ENCODE measurements at regions not wholly inside any gene's neighbourhood (a gene's known extent, or its start where the extent isn't known, plus 50 kb on each side); places are given as distances from the start of the nearest gene placed in this dataset.

DNA sequence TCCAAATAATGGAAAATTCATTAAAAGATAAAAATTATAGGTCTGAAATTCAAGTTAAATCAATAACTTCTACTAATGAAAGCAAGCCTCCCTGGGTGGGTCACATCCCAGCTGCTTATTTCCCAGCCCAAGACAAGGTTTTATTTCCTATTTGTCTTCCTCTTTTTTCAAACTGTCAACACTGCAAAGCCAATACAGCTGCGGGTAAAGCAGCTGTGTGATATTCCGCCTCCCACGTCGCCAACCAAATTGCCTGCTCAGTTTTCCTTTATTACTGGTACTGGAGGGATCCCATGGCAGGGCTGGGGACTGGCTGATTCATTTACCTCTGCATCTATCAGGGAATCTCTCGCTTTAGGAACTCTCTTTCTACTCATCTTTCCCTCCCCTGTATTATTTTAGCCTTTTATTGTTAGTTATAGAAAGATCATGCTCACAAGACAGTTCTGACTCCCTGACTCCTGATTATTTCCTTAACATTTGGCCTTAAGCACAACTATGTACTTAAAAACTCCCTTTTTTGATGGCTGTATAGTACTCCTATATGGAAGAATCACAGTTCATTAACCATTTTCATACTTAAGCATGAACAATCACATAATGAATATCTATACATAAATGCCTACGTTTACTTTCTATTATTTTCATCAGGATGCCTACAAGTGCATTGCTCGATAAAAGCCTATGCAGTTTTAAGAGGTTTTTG lies 253.1 kb downstream of the CDCA7 start:
- TF ChIP-seq POLR2A (IDR thresholded peaks at IDR 0.05; ENCODE audit: low read depth, low read length): no peak
- no peak for TF ChIP-seq POLR2AphosphoS5 (IDR thresholded peaks at IDR 0.05; ENCODE audit: low read depth, low read length)
- no peak for TF ChIP-seq POU2F2 (IDR thresholded peaks at IDR 0.05; ENCODE audit: low read depth, low read length)
- no peak for TF ChIP-seq SPI1 (IDR thresholded peaks at IDR 0.05; ENCODE audit: low read depth, low read length)
- no peak for TF ChIP-seq TAF1 (IDR thresholded peaks at IDR 0.05; ENCODE audit: low read depth, low read length)
- no peak for TF ChIP-seq PAX5 (IDR thresholded peaks at IDR 0.05; ENCODE audit: insufficient read depth, low read length, severe bottlenecking)
- FAIRE-seq (no peak), DNase-seq (ENCODE audit: insufficient read length, low spot score) (no peak)

DNA sequence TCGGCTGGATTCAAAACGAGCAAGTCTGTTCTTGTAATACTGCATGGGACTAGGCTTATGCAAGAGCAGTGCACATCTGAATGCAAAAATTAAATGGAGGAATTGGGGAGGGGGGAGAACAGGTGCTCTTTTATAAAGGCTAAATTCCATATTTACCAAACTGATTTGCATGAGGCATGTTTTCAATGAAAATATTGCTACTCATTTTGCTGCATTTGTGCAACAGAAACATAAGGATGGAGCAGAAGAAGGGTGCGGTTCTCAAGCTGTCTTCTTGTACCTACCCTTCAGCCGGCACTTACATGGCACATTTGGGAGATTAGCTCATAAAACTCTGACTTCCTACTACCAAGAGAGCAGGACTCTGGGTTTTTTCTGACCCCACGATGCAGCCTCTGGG lies 256.4 kb downstream of the CDCA7 start:
- no peak for FAIRE-seq
- TF ChIP-seq POLR2A (IDR thresholded peaks at IDR 0.05; ENCODE audit: low read depth, low read length) (no peak), POLR2AphosphoS5 (IDR thresholded peaks at IDR 0.05; ENCODE audit: low read depth, low read length) (no peak), PAX5 (IDR thresholded peaks at IDR 0.05; ENCODE audit: insufficient read depth, low read length, severe bottlenecking) (no peak), POU2F2 (IDR thresholded peaks at IDR 0.05; ENCODE audit: low read depth, low read length) (no peak), SPI1 (IDR thresholded peaks at IDR 0.05; ENCODE audit: low read depth, low read length) (no peak), TAF1 (IDR thresholded peaks at IDR 0.05; ENCODE audit: low read depth, low read length) (no peak)
- no peak for DNase-seq (ENCODE audit: insufficient read length, low spot score)

DNA sequence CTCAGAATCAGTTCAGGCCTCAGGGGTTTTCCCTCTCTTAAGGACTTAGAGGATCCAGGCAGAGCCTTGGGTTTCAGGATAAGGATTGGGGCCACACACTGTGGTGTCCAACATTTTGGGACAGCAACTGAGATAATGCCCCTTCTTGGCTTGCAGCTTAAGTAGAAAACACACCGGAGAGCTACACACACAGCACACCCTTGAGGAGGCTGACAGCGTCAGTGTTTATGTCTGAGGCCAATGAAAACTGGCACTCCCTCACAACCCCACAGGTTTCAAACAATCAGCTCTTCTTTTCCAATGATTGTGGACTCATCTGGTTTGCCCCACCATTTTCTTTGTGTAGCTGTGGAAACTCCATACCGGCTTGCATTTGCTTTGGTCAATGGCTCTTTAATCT lies 257.7 kb downstream of the CDCA7 start:
- DNase-seq (ENCODE audit: insufficient read length, low spot score) (no peak), FAIRE-seq (no peak)

DNA sequence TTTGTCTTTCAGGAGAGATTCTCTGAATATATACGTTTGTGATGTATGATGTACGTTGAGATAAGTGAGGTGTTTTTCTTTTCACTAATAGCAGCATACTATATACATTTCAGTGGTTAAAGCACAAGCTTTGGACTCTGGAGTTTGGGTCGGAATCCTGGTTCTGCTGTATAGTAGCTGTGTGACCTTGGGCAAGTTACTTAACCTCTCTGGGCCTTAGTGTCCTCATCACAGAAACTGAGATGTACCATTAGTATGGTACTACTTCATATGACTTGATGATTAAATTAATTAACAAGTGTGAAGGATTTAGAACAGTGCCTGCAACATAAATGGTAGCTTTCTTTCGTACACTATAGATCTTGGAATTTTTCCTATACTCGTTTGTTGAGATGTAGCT lies 258.7 kb downstream of the CDCA7 start:
- TF ChIP-seq POU2F2 (IDR thresholded peaks at IDR 0.05; ENCODE audit: low read depth, low read length): no peak
- TF ChIP-seq TAF1 (IDR thresholded peaks at IDR 0.05; ENCODE audit: low read depth, low read length): no peak
- TF ChIP-seq POLR2A (IDR thresholded peaks at IDR 0.05; ENCODE audit: low read depth, low read length): no peak
- no peak for TF ChIP-seq SPI1 (IDR thresholded peaks at IDR 0.05; ENCODE audit: low read depth, low read length)
- no peak for TF ChIP-seq PAX5 (IDR thresholded peaks at IDR 0.05; ENCODE audit: insufficient read depth, low read length, severe bottlenecking)
- no peak for TF ChIP-seq POLR2AphosphoS5 (IDR thresholded peaks at IDR 0.05; ENCODE audit: low read depth, low read length)
- no peak for FAIRE-seq

More for the DNA sequence above, 257.7 kb downstream of the CDCA7 start:
- no peak for TF ChIP-seq PAX5 (IDR thresholded peaks at IDR 0.05; ENCODE audit: insufficient read depth, low read length, severe bottlenecking)
- TF ChIP-seq TAF1 (IDR thresholded peaks at IDR 0.05; ENCODE audit: low read depth, low read length): no peak
- TF ChIP-seq POU2F2 (IDR thresholded peaks at IDR 0.05; ENCODE audit: low read depth, low read length): no peak
- no peak for TF ChIP-seq POLR2AphosphoS5 (IDR thresholded peaks at IDR 0.05; ENCODE audit: low read depth, low read length)
- TF ChIP-seq SPI1 (IDR thresholded peaks at IDR 0.05; ENCODE audit: low read depth, low read length): no peak
- TF ChIP-seq POLR2A (IDR thresholded peaks at IDR 0.05; ENCODE audit: low read depth, low read length): no peak

DNA sequence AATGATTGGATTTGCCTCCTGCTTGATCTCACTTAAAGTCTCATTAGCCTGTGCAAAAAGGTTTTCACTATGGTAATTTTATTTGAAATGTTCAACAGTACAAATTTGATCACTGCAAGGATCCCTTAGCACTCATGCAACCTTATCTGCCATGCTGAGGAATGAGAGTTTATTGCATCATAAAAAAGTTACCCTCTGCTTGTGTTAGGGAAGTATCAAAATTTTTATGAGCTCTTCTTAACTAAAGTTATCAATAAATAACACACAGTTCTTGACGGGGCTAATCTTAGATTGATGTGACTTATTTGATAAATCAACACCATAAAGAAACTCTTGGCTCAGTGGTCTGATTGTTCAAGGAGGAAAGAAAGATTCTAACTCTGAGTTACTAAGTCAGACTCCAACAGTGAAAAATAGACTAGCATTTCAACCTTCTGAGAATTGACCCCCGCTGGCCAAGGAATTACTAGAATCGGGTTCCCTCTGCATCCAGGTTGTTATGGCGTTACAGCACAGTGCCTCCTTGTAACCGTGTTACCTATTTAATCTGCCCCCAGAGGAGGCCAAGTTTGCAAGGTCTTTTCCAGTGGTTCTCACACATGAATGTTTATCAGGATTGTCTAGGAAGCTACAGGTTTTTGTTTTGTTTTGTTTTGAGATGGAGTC lies 259.7 kb downstream of the CDCA7 start:
- FAIRE-seq: no peak
- TF ChIP-seq PAX5 (IDR thresholded peaks at IDR 0.05; ENCODE audit: insufficient read depth, low read length, severe bottlenecking) (no peak), TAF1 (IDR thresholded peaks at IDR 0.05; ENCODE audit: low read depth, low read length) (no peak), SPI1 (IDR thresholded peaks at IDR 0.05; ENCODE audit: low read depth, low read length) (no peak), POU2F2 (IDR thresholded peaks at IDR 0.05; ENCODE audit: low read depth, low read length) (no peak), POLR2AphosphoS5 (IDR thresholded peaks at IDR 0.05; ENCODE audit: low read depth, low read length) (no peak), POLR2A (IDR thresholded peaks at IDR 0.05; ENCODE audit: low read depth, low read length) (no peak)
- no peak for DNase-seq (ENCODE audit: insufficient read length, low spot score)

More for the DNA sequence above, 258.7 kb downstream of the CDCA7 start:
- no peak for DNase-seq (ENCODE audit: insufficient read length, low spot score)

DNA sequence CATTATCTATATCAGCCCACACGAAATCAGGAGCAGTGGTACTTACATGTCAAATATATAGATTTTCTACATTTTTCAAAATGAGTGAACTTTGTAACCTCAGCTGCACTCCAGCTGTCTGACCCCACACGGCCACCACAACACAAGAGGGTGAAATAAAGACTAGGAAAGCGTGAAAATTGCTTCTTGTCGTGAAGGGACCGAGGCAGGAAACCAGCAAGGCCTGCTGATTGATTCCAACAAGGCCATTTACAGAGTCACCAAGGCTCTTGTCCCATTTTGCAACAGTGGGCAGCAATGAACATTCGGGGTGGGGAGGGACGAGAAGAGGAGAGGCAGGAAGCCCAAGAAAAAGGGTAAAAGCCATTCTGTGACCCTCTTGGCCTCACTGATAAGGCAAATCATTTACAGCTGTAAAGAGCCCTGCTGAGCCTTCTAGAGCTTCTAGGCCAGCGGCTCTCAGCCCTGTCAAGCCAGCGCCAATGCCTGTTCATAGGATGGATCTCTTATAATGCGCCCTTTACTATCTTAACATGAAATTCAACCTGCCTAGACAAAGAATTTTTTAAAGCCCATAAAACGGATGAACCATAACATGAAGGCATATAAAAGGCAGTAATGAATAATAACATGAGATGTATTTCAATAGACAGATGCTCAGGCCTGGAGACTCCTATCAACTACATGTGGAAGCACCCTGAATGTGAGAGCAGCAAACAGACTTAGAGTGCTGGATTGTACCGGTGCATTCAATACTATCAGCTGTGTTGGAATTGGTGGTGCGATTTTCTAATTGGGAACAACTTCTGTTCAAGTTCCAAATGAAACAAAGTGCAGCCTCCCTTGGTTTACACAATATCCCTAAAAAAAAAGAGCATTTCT lies 269.0 kb downstream of the CDCA7 start:
- no peak for FAIRE-seq
- no peak for DNase-seq (ENCODE audit: insufficient read length, low spot score)
- TF ChIP-seq PAX5 (IDR thresholded peaks at IDR 0.05; ENCODE audit: insufficient read depth, low read length, severe bottlenecking) (no peak), POLR2A (IDR thresholded peaks at IDR 0.05; ENCODE audit: low read depth, low read length) (no peak), POLR2AphosphoS5 (IDR thresholded peaks at IDR 0.05; ENCODE audit: low read depth, low read length) (no peak), TAF1 (IDR thresholded peaks at IDR 0.05; ENCODE audit: low read depth, low read length) (no peak), POU2F2 (IDR thresholded peaks at IDR 0.05; ENCODE audit: low read depth, low read length) (no peak), SPI1 (IDR thresholded peaks at IDR 0.05; ENCODE audit: low read depth, low read length) (no peak)

DNA sequence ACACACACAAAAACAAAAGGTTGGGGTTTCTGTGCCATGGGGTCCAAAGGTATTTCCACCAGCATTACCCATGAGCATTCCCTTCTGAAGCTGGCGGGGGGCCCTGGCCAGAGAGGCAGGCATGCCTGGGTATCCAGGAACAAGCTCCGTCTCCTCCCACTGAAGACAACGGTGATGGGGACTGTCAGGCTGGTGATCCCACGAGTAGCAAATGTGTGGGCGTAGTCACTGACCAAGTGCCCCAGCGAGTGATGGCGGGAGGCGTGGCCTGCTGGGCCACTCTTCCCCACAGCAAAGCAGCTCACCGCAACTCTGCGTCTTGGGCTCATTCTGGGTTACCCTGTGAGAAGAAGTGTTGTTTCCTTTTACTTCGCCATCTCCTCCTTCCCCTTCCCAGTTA lies 270.6 kb downstream of the CDCA7 start:
- FAIRE-seq (no peak), DNase-seq (ENCODE audit: insufficient read length, low spot score) (no peak)
- TF ChIP-seq TAF1 (IDR thresholded peaks at IDR 0.05; ENCODE audit: low read depth, low read length): no peak
- TF ChIP-seq SPI1 (IDR thresholded peaks at IDR 0.05; ENCODE audit: low read depth, low read length): no peak
- TF ChIP-seq POLR2A (IDR thresholded peaks at IDR 0.05; ENCODE audit: low read depth, low read length): no peak
- no peak for TF ChIP-seq POU2F2 (IDR thresholded peaks at IDR 0.05; ENCODE audit: low read depth, low read length)
- no peak for TF ChIP-seq POLR2AphosphoS5 (IDR thresholded peaks at IDR 0.05; ENCODE audit: low read depth, low read length)
- no peak for TF ChIP-seq PAX5 (IDR thresholded peaks at IDR 0.05; ENCODE audit: insufficient read depth, low read length, severe bottlenecking)

DNA sequence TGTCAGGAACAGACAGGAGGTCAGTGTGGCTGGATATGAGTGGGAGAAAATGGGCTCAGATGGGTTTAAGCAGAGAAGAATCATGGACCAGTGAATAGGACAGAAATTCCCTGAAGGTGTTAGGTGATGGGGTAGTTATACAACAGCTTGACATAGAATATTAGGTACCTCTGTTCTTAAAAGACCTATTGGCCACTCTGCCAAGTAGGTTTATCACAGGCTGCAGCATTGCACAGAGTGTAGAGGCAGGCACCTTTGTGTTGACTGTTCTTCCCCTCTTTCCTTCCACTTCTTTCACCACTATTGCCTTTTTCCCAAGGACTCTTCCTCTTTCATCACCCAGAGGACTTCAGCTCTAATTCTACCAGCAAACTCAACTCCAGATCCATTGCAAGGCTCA lies 274.4 kb downstream of the CDCA7 start:
- DNase-seq (ENCODE audit: insufficient read length, low spot score) (no peak), FAIRE-seq (no peak)
- no peak for TF ChIP-seq POLR2A (IDR thresholded peaks at IDR 0.05; ENCODE audit: low read depth, low read length)
- no peak for TF ChIP-seq PAX5 (IDR thresholded peaks at IDR 0.05; ENCODE audit: insufficient read depth, low read length, severe bottlenecking)
- no peak for TF ChIP-seq POU2F2 (IDR thresholded peaks at IDR 0.05; ENCODE audit: low read depth, low read length)
- TF ChIP-seq SPI1 (IDR thresholded peaks at IDR 0.05; ENCODE audit: low read depth, low read length): no peak
- no peak for TF ChIP-seq TAF1 (IDR thresholded peaks at IDR 0.05; ENCODE audit: low read depth, low read length)
- TF ChIP-seq POLR2AphosphoS5 (IDR thresholded peaks at IDR 0.05; ENCODE audit: low read depth, low read length): no peak

Data from GM12891 (cell line).